OCI-LY3 (cell line): ENCODE measurements at regions not wholly inside any gene's neighbourhood (a gene's known extent, or its start where the extent isn't known, plus 50 kb on each side); places are given as distances from the start of the nearest gene placed in this dataset.

Source experiments
- H2AFZ ChIP-seq: fragments of 200-600, 300-600 bp; shearing (Covaris generic); 2 replicates; pipeline ENCODE4 v1.6.0; 2014; ENCODE audit warnings: antibody characterized with exemption, low read depth, low read length
- H3K27ac ChIP-seq: fragments of 200-600, 300-600 bp; sonication (generic); 2 replicates; pipeline ENCODE4 v1.5.1; 2014; ENCODE audit warnings: mild to moderate bottlenecking, low read length, moderate library complexity, mixed read lengths
- H3K27me3 ChIP-seq: fragments of 200-600, 300-600 bp; sonication (generic); 2 replicates; pipeline ENCODE4 v1.6.1; 2014; ENCODE audit warnings: low read depth, low read length, mixed read lengths
- H3K36me3 ChIP-seq: fragments of 200-600, 300-600 bp; sonication (generic); replicated peaks from 2 replicates; pipeline ENCODE3; 2014; ENCODE audit warnings: low read depth, low read length, mixed read lengths
- H3K4me1 ChIP-seq: fragments of 300-600, 200-600 bp; sonication (generic); 2 replicates; pipeline ENCODE4 v1.6.1; 2014; ENCODE audit warnings: low read length, mixed read lengths
- H3K4me2 ChIP-seq: fragments of 200-600, 300-600 bp; sonication (generic); 2 replicates; pipeline ENCODE4 v1.6.1; 2014; ENCODE audit warnings: low read length, mixed read lengths
- H3K4me3 ChIP-seq: fragments of 300-600, 200-600 bp; sonication (generic); 2 replicates; pipeline ENCODE4 v1.5.1; 2014; ENCODE audit warnings: antibody characterized with exemption, mild to moderate bottlenecking, low read length, moderate library complexity
- H3K79me2 ChIP-seq: fragments of 300-600, 200-600 bp; shearing (Covaris generic); 2 replicates; pipeline ENCODE4 v1.6.1; 2014; ENCODE audit warnings: mild to moderate bottlenecking, low read length, mixed read lengths
- H3K9ac ChIP-seq: fragments of 300-600, 200-600 bp; shearing (Covaris generic); 2 replicates; pipeline ENCODE4 v1.6.0; 2014; ENCODE audit warnings: mild to moderate bottlenecking, low read length, moderate library complexity
- H3K9me3 ChIP-seq: fragments of 200-600, 300-600 bp; shearing (Covaris generic); 2 replicates; pipeline ENCODE4 v1.6.1; 2014; ENCODE audit warnings: low read length, mixed read lengths; ENCODE audit not compliant: insufficient read depth
- H4K20me1 ChIP-seq: fragments of 200-600, 300-600 bp; sonication (generic); 2 replicates; pipeline ENCODE4 v1.6.1; 2016; ENCODE audit warnings: low read length, mixed read lengths; ENCODE audit not compliant: insufficient read depth
- EZH2phosphoT487 ChIP-seq: fragments of 200-600 bp; shearing (Covaris generic); IDR thresholded peaks from 2 replicates; pipeline ENCODE4 v1.6.1; 2018; ENCODE audit warnings: antibody characterized with exemption, mixed run types, low read depth
- TF ChIP-seq, protein P1 (sequence below): fragments of 200-600, 300-600 bp; sonication (generic); IDR thresholded peaks from 2 replicates; pipeline ENCODE4 v1.5.1; 2014; ENCODE audit warnings: antibody characterized with exemption, low read length, low read depth

DNA sequence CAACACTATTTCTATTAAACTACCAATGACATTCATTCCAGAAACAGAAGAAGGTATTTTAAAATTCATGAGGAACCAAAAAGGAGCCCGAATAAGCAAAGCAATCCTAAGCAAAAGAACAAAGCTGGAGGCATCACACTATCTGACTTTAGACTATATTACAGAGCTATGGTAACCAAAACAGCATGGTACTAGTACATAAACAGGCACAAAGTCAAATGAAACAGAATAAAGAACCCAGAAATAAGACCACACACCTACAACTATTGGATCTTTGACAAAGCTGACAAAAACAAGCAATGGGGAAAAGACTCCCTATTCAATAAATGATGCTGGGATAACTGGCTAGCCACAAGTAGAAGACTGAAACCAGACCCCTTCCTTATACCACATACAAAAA is 122.3 kb downstream of the ITIH6 start:
- no peaks in the 10 kb centered on the region for H3K27me3 ChIP-seq

DNA sequence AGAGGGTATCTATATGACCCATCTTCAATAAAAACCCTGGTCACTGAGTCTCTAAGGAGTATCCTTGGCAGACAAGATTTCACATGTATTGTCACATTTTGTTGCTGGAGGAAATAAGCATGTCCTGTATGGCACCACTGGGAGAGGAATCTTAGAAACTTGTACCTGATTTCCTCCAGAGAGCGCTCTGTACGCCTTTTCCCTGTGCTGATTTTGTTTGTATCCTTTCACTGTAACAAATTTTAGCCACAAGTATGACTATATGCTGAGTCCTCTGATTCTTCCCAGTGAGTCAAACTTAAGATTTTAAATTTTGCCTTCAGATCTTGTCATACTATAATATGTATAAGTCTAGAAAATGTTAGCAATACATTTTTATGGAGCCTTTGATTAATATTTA is 102.8 kb downstream of the ITIH6 start:
- H4K20me1 ChIP-seq = no peaks in the 10 kb centered on the region
- H3K36me3 ChIP-seq = no peaks in the 10 kb centered on the region
- no peak for TF ChIP-seq EZH2phosphoT487
- TF ChIP-seq, protein P1, sequence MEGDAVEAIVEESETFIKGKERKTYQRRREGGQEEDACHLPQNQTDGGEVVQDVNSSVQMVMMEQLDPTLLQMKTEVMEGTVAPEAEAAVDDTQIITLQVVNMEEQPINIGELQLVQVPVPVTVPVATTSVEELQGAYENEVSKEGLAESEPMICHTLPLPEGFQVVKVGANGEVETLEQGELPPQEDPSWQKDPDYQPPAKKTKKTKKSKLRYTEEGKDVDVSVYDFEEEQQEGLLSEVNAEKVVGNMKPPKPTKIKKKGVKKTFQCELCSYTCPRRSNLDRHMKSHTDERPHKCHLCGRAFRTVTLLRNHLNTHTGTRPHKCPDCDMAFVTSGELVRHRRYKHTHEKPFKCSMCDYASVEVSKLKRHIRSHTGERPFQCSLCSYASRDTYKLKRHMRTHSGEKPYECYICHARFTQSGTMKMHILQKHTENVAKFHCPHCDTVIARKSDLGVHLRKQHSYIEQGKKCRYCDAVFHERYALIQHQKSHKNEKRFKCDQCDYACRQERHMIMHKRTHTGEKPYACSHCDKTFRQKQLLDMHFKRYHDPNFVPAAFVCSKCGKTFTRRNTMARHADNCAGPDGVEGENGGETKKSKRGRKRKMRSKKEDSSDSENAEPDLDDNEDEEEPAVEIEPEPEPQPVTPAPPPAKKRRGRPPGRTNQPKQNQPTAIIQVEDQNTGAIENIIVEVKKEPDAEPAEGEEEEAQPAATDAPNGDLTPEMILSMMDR = no peak
- H3K79me2 ChIP-seq = no peaks in the 10 kb centered on the region
- H3K27ac ChIP-seq = no peak overlapping the region
- H3K4me3 ChIP-seq = no peak overlapping the region
- no peak overlapping the region for H3K9ac ChIP-seq
- H3K9me3 ChIP-seq = no peaks in the 10 kb centered on the region
- H2AFZ ChIP-seq = no peak overlapping the region
- H3K4me1 ChIP-seq = peaks cover 17% of the 10 kb centered on the region
- H3K4me2 ChIP-seq = peak overlapping the region; percentile 58
- H3K27me3 ChIP-seq = no peaks in the 10 kb centered on the region

More for the DNA sequence above, 122.3 kb downstream of the ITIH6 start:
- TF ChIP-seq, protein P1 = no peak
- TF ChIP-seq EZH2phosphoT487 = no peak
- no peak overlapping the region for H3K9ac ChIP-seq
- no peaks in the 10 kb centered on the region for H3K79me2 ChIP-seq
- H3K36me3 ChIP-seq = no peaks in the 10 kb centered on the region
- no peak overlapping the region for H3K4me2 ChIP-seq
- H2AFZ ChIP-seq = no peak overlapping the region
- no peaks in the 10 kb centered on the region for H3K4me1 ChIP-seq
- no peaks in the 10 kb centered on the region for H3K9me3 ChIP-seq
- H4K20me1 ChIP-seq = no peaks in the 10 kb centered on the region
- no peak overlapping the region for H3K4me3 ChIP-seq
- no peak overlapping the region for H3K27ac ChIP-seq

DNA sequence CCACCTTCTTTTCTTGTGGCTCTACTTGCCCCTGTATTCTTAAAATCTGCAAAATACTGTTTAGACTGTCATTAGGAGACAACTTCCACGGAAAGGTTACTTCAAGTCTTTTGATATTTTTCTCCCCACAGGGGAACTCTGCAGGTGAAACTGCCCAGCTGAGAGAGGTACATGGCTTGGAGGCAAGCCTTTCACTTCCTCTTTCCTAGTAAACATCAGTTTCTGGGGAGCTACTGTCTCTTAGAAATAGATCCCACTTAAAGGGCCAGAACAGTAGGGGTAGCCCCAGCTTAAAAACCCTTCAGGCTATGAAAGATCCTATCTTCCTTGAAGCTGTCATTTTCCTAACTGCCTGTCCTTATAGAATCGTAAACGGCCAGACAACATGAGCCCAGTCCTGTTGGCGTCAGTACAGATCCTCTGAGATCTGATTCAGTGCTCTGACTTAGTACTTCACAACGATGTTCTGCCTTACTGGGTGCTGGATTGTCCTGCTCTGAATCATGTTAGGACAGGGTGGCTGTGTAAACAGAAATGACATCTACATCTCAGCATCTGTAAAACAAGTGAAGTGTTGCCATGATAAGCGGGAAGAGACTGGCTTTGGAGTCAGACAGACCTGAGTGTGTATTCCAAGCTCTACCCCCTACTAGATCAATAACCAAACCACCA is 102.1 kb downstream of the ITIH6 start:
- H3K79me2 ChIP-seq = no peaks in the 10 kb centered on the region
- H2AFZ ChIP-seq = no peak overlapping the region
- H3K27ac ChIP-seq = no peak overlapping the region
- no peak for TF ChIP-seq EZH2phosphoT487
- TF ChIP-seq, protein P1 = no peak
- H3K36me3 ChIP-seq = no peaks in the 10 kb centered on the region
- peak overlapping the region; percentile 29; the same call in 1 of the 2 replicates for H3K4me3 ChIP-seq
- no peaks in the 10 kb centered on the region for H3K27me3 ChIP-seq
- no peaks in the 10 kb centered on the region for H4K20me1 ChIP-seq
- H3K4me1 ChIP-seq = peaks cover 17% of the 10 kb centered on the region
- no peak overlapping the region; the same call in 1 of the 2 replicates for H3K9ac ChIP-seq
- H3K9me3 ChIP-seq = no peaks in the 10 kb centered on the region
- peak overlapping the region; percentile 58 for H3K4me2 ChIP-seq
